ENCODE measurements at regions not wholly inside any gene's neighbourhood (a gene's known extent, or its start where the extent isn't known, plus 50 kb on each side); places are given as distances from the start of the nearest gene placed in this dataset.

GRCh38 chr1:99595041-99595440 lies 50.9 kb upstream of the PALMD start:
- Histone ChIP-seq H3K36me3 (ENCODE audit: control insufficient read depth in 2 of 4, insufficient read depth in 4 of 4, low read length in 3 of 4) (no peaks in the 10 kb centered on the region; a peak in 1 of 8 replicates), H3K79me1 (ENCODE audit: low read depth, low read length) (no peaks in the 10 kb centered on the region), H3K14ac (ENCODE audit: insufficient read length) (no peak overlapping the region), H3K4me3 (ENCODE audit: extremely low read depth in 1 of 4, insufficient read depth in 2 of 4, low read depth in 3 of 4, low read length in 4 of 4) (no peak overlapping the region), H4K5ac (ENCODE audit: insufficient read length, low read depth, low read length) (no peak overlapping the region), H3K56ac (replicated peaks; ENCODE audit: insufficient read length, low read depth, low read length) (no peak overlapping the region), H4K91ac (replicated peaks; ENCODE audit: insufficient read length, low read length) (no peak overlapping the region), H3K79me2 (ENCODE audit: control insufficient read depth in 1 of 2, insufficient read depth in 2 of 2, low read length in 2 of 2) (no peaks in the 10 kb centered on the region), H3K9ac (replicated peaks in 1 of 4; ENCODE audit: extremely low read depth in 1 of 4, low read depth in 3 of 4, low read length in 3 of 4) (no peak overlapping the region), H3K9me3 (ENCODE audit: insufficient read depth in 2 of 2, low read depth in 1 of 2, low read length in 1 of 2) (no peaks in the 10 kb centered on the region), H4K20me1 (replicated peaks in 1 of 2; ENCODE audit: control insufficient read depth in 1 of 2, insufficient read depth in 2 of 2, low read length in 2 of 2) (no peaks in the 10 kb centered on the region), H3K23ac (ENCODE audit: insufficient read length) (no peak overlapping the region), H2AFZ (ENCODE audit: low read length) (no peak overlapping the region), H2BK15ac (ENCODE audit: low read length) (no peak overlapping the region), H4K8ac (ENCODE audit: extremely low read depth, insufficient read depth, low read length) (no peak overlapping the region), H3K18ac (ENCODE audit: extremely low read depth, low read length) (no peak overlapping the region), H3K4me2 (ENCODE audit: insufficient read depth in 1 of 2, low read depth in 2 of 2, low read length in 2 of 2) (no peak overlapping the region), H2BK20ac (ENCODE audit: low read length) (no peak overlapping the region), H2BK5ac (ENCODE audit: low read depth, low read length) (no peak overlapping the region), H3K4me1 (replicated peaks in 1 of 4; ENCODE audit: control insufficient read depth in 3 of 4, insufficient read depth in 4 of 4, low read length in 3 of 4) (no peaks in the 10 kb centered on the region), H3K4ac (replicated peaks; ENCODE audit: insufficient read length, low read depth, low read length) (no peak overlapping the region), H3K27ac (ENCODE audit: low read depth, low read length) (no peak overlapping the region), H3K23me2 (ENCODE audit: low read depth, low read length) (no peaks in the 10 kb centered on the region), H3K27me3 (replicated peaks in 1 of 4; ENCODE audit: control insufficient read depth in 3 of 4, extremely low read depth in 1 of 4, insufficient read depth in 3 of 4, low read length in 3 of 4) (peaks cover 0 to under 1% (median 0%) of the 10 kb centered on the region in 4 experiments; a peak in 1 of 7 replicates), H2BK12ac (ENCODE audit: low read depth, low read length) (no peak overlapping the region), H2BK120ac (replicated peaks; ENCODE audit: low read depth, low read length) (no peak overlapping the region), H2AK5ac (ENCODE audit: low read depth, low read length) (no peak overlapping the region)
- POLR2A ChIA-PET (ENCODE audit: partially characterized antibody), result no interaction called here
- DNase-seq (ENCODE audit: low read depth in 1 of 2, low spot score in 2 of 2), result no peak
- CTCF ChIA-PET (ENCODE audit: partially characterized antibody), result interaction anchor here (1.1 kb wide), 1 partner anchor 67 kb away, joined by 3 read pairs; no protein-coding TSS in a partner anchor
- FAIRE-seq, result no peak
- TF ChIP-seq TBP (IDR thresholded peaks at IDR 0.05; ENCODE audit: low read depth, low read length) (no peak), RXRA (IDR thresholded peaks at IDR 0.05; ENCODE audit: insufficient read depth, low read depth, low read length) (no peak), SIN3A (conservative IDR thresholded peaks at IDR 0.05 in 1 of 2, IDR thresholded peaks at IDR 0.05 in 1 of 2; ENCODE audit: low read depth in 1 of 2, low read length in 2 of 2) (no peak), E2F6 (IDR thresholded peaks at IDR 0.05) (no peak), ATF3 (IDR thresholded peaks at IDR 0.05; ENCODE audit: insufficient read depth, low read depth, low read length) (no peak), MAFK (IDR thresholded peaks at IDR 0.05; ENCODE audit: low read depth, low read length) (no peak), NANOG (IDR thresholded peaks at IDR 0.05; ENCODE audit: insufficient read depth, low read depth, low read length, poor library complexity, severe bottlenecking) (no peak), RNF2 (IDR thresholded peaks at IDR 0.05; ENCODE audit: borderline replicate concordance, low read depth, low read length, missing control alignments, poor library complexity, severe bottlenecking) (no peak), CTBP2 (IDR thresholded peaks at IDR 0.05; ENCODE audit: borderline replicate concordance, insufficient read depth, insufficient read length, low read length) (no peak), ASH2L (IDR thresholded peaks at IDR 0.05; ENCODE audit: low read length) (no peak)
